ENCODE measurements at regions not wholly inside any gene's neighbourhood (a gene's known extent, or its start where the extent isn't known, plus 50 kb on each side); places are given as distances from the start of the nearest gene placed in this dataset.

DNA sequence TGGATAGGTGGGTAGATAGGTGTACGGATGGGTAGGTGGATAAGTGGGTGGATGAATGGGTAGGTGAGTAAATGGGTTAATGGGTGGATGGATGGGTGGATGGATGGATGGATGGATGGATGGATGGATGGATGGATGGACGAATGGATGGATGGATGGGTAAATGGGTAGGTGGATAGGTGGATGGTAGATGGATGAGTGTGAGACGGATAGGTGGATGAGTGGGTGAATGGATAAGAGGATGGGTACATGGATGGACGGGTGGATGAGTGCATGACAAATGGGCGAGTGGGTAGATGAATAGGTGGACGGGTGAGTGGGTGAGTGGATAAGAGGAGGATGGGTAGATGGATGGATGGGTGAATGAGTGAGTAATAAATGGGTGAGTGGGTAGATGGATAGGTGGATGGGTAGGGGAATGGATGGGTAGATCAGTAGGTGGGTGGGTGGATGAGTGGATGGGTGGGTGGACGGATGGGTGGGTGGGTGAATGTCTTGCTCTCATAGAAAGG is 179.2 kb downstream of the FGF18 start:
- TF ChIP-seq, protein P1, sequence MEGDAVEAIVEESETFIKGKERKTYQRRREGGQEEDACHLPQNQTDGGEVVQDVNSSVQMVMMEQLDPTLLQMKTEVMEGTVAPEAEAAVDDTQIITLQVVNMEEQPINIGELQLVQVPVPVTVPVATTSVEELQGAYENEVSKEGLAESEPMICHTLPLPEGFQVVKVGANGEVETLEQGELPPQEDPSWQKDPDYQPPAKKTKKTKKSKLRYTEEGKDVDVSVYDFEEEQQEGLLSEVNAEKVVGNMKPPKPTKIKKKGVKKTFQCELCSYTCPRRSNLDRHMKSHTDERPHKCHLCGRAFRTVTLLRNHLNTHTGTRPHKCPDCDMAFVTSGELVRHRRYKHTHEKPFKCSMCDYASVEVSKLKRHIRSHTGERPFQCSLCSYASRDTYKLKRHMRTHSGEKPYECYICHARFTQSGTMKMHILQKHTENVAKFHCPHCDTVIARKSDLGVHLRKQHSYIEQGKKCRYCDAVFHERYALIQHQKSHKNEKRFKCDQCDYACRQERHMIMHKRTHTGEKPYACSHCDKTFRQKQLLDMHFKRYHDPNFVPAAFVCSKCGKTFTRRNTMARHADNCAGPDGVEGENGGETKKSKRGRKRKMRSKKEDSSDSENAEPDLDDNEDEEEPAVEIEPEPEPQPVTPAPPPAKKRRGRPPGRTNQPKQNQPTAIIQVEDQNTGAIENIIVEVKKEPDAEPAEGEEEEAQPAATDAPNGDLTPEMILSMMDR (conservative IDR thresholded peaks at IDR 0.05; ENCODE audit: low read length), result no peak
- no peak for TF ChIP-seq EZH2phosphoT487 (IDR thresholded peaks at IDR 0.05; ENCODE audit: borderline replicate concordance, low read depth, low read length)

Data from OCI-LY7 (cell line).